Thyroid gland (tissue), 4 donors: ENCODE measurements at regions not wholly inside any gene's neighbourhood (a gene's known extent, or its start where the extent isn't known, plus 50 kb on each side); places are given as distances from the start of the nearest gene placed in this dataset.

ENCODE experiments used
- DNase-seq, 2 donors: peaks; one replicate each; pipeline ENCODE4 v3.0.0-alpha.2; 2019
- H3K27ac ChIP-seq, 3 donors: fragments of 200-600 bp; sonication (generic); 1 replicate in 2 of 3; 2 replicates in 1 of 3; pipeline ENCODE4 v1.5.1; 2016 to 2019; ENCODE audit warnings: mild to moderate bottlenecking in 1 of 3, moderate library complexity in 1 of 3
- H3K27me3 ChIP-seq: fragments of 200-600 bp; sonication (generic); one replicate; pipeline ENCODE4 v1.5.1; 2019
- H3K36me3 ChIP-seq, 2 donors: fragments of 200-600 bp; sonication (generic); one replicate each; pipeline ENCODE4 v1.5.1; 2016 to 2019
- H3K4me1 ChIP-seq, 2 donors: fragments of 200-600 bp; sonication (generic); one replicate each; pipeline ENCODE4 v1.5.1; 2017 to 2019
- H3K4me3 ChIP-seq, 3 donors: fragments of 200-600 bp; sonication (generic); replicated peaks in 1 of 3; 1 replicate in 2 of 3; 2 replicates in 1 of 3; pipeline ENCODE4 v1.5.1; 2016; ENCODE audit warnings: mild to moderate bottlenecking in 1 of 3
- H3K9me3 ChIP-seq: fragments of 200-600 bp; sonication (generic); one replicate; pipeline ENCODE4 v1.5.1; 2017
- CTCF ChIP-seq, 6 experiments: fragments of 200-600 bp in 3 of 6; fragments of 450-650 bp in 3 of 6; sonication (generic) in 3 of 6; IDR thresholded peaks; one replicate each; pipeline ENCODE4 v1.5.1; 2016 to 2019; ENCODE audit warnings: antibody characterized with exemption in 6 of 6, mild to moderate bottlenecking in 2 of 6, inconsistent platforms in 1 of 6, moderate library complexity in 1 of 6
- POLR2A ChIP-seq, 2 donors: fragments of 450-650 bp; IDR thresholded peaks; one replicate each; pipeline ENCODE4 v1.6.1; 2017; ENCODE audit warnings: antibody characterized with exemption in 2 of 2, mild to moderate bottlenecking in 2 of 2, moderate library complexity in 1 of 2
- WGBS, 2 donors: methylation state at CpG; one replicate each; pipeline ENCODE4 v1.1.5; 2017; 5-methylcytosine and 5-hydroxymethylcytosine counted together
- intact Hi-C: fragments of 100-400 bp; cut with DNase I; formaldehyde crosslinking; loops from one replicate; pipeline ENCODE4 v1.15.1; 2023

GRCh38 chr6:141164042-141164743, 968.5 kb upstream of the GJE1 start:
- TF ChIP-seq POLR2A (IDR thresholded peaks at IDR 0.05) = no peak
- no peak for TF ChIP-seq CTCF (IDR thresholded peaks at IDR 0.05)
- Histone ChIP-seq H3K4me1 (peaks cover 19 to 23% of the 10 kb centered on the region in 2 donors), H3K36me3 (no peaks in the 10 kb centered on the region), H3K4me3 (no peak overlapping the region), H3K9me3 (no peaks in the 10 kb centered on the region), H3K27ac (peak overlapping the region; percentile 20 to 78 (median 59)), H3K27me3 (no peaks in the 10 kb centered on the region)
- intact Hi-C loops = no loop called here
- WGBS, 2 donors = 77 to 84% methylated on average over 4 of the region's 4 CpGs
- peak in 1 of 2 donors; percentile 7 for DNase-seq

GRCh38 chr6:141163107-141163506, 969.6 kb upstream of the GJE1 start:
- TF ChIP-seq POLR2A (IDR thresholded peaks at IDR 0.05) (no peak), CTCF (IDR thresholded peaks at IDR 0.05) (no peak)

GRCh38 chr6:141158740-141159139, 974.0 kb upstream of the GJE1 start:
- Histone ChIP-seq H3K27me3 (no peaks in the 10 kb centered on the region), H3K9me3 (no peaks in the 10 kb centered on the region), H3K4me3 (no peak overlapping the region), H3K36me3 (no peaks in the 10 kb centered on the region), H3K4me1 (peaks cover under 1 to 5% of the 10 kb centered on the region in 2 donors), H3K27ac (peak overlapping the region in 1 of 3 donors; percentile 57)
- intact Hi-C loops = no loop called here
- 76 to 83% methylated on average over 1 of the region's 1 CpG for WGBS, 2 donors
- TF ChIP-seq POLR2A (IDR thresholded peaks at IDR 0.05) (no peak), CTCF (IDR thresholded peaks at IDR 0.05) (no peak)
- DNase-seq = no peak

More at GRCh38 chr6:141163107-141163506, 969.6 kb upstream of the GJE1 start:
- Histone ChIP-seq H3K36me3 (no peaks in the 10 kb centered on the region), H3K9me3 (no peaks in the 10 kb centered on the region), H3K4me3 (no peak overlapping the region), H3K4me1 (peaks cover 23% of the 10 kb centered on the region in 2 donors), H3K27ac (no peak overlapping the region), H3K27me3 (no peaks in the 10 kb centered on the region)
- no peak for DNase-seq
- intact Hi-C loops = no loop called here

- Histone ChIP-seq H3K4me3 (no peak overlapping the region), H3K9me3 (no peaks in the 10 kb centered on the region), H3K27me3 (no peaks in the 10 kb centered on the region), H3K27ac (no peak overlapping the region), H3K36me3 (no peaks in the 10 kb centered on the region), H3K4me1 (no peaks in the 10 kb centered on the region)
- intact Hi-C loops = no loop called here
- no peak for TF ChIP-seq CTCF (IDR thresholded peaks at IDR 0.05)
- WGBS, 2 donors = 64 to 68% methylated on average over 2 of the region's 2 CpGs
- DNase-seq = no peak
These were observed 979.2 kb upstream of the GJE1 start for GRCh38 chr6:141153563-141153962.

- intact Hi-C loops = no loop called here
- no peak for DNase-seq
- Histone ChIP-seq H3K9me3 (no peaks in the 10 kb centered on the region), H3K36me3 (no peaks in the 10 kb centered on the region), H3K4me3 (no peak overlapping the region), H3K27me3 (no peaks in the 10 kb centered on the region), H3K27ac (no peak overlapping the region), H3K4me1 (no peaks in the 10 kb centered on the region)
- TF ChIP-seq POLR2A (IDR thresholded peaks at IDR 0.05) (no peak), CTCF (IDR thresholded peaks at IDR 0.05) (no peak)
- WGBS, 2 donors = 66 to 71% methylated on average over 1 of the region's 1 CpG
These were observed 979.8 kb upstream of the GJE1 start for GRCh38 chr6:141152951-141153350.
